Right lobe of liver (tissue), 4 donors: ENCODE measurements at regions not wholly inside any gene's neighbourhood (a gene's known extent, or its start where the extent isn't known, plus 50 kb on each side); places are given as distances from the start of the nearest gene placed in this dataset.

Source experiments
- CTCF ChIP-seq, 4 donors: fragments of 200-600 bp in 3 of 4; fragments of 450-650 bp in 1 of 4; IDR thresholded peaks; one replicate each; pipeline versions ENCODE4 v1.5.1 to v1.8.0; 2016 to 2022; ENCODE audit warnings: antibody characterized with exemption in 4 of 4, mild to moderate bottlenecking in 2 of 4
- POLR2A ChIP-seq: fragments of 450-650 bp; IDR thresholded peaks from one replicate; pipeline ENCODE4 v1.6.1; 2017; ENCODE audit warnings: antibody characterized with exemption, mild to moderate bottlenecking
- donor health status: DM: no; HTN: no; CAD: no.
- donor health status: DM: no; HTN: no; CAD: no.
- donor health status: DM: no; HTN: yes; CAD: no.

GRCh38 chr1:95643071-95643470 lies 409.1 kb downstream of the RWDD3 start:
- TF ChIP-seq CTCF (IDR thresholded peaks at IDR 0.05) (no peak), POLR2A (no peak)
